H9 (cell line): ENCODE measurements at regions not wholly inside any gene's neighbourhood (a gene's known extent, or its start where the extent isn't known, plus 50 kb on each side); places are given as distances from the start of the nearest gene placed in this dataset.

Experiments used
- DNase-seq: peaks from one replicate; pipeline ENCODE4 v3.0.0-alpha.2; 2017
- H2AFZ ChIP-seq: one replicate; pipeline ENCODE4 v1.6.1; 2013; ENCODE audit warnings: mild to moderate bottlenecking, low read length, control low read depth, moderate library complexity
- H2AK5ac ChIP-seq: 2 replicates; pipeline ENCODE4 v1.6.1; 2013; ENCODE audit warnings: low read length, control low read depth, mixed read lengths; ENCODE audit not compliant: insufficient read length
- H2BK120ac ChIP-seq: one replicate; pipeline ENCODE4 v1.6.1; 2013; ENCODE audit warnings: low read depth, mild to moderate bottlenecking, low read length, control low read depth, inconsistent platforms; ENCODE audit not compliant: poor library complexity, severe bottlenecking
- H2BK12ac ChIP-seq: 2 replicates; pipeline ENCODE4 v1.6.1; 2013; ENCODE audit warnings: low read length, control low read depth, mixed read lengths, low read depth; ENCODE audit not compliant: insufficient read length
- H2BK15ac ChIP-seq: 2 replicates; pipeline ENCODE4 v1.6.1; 2013; ENCODE audit warnings: low read depth, low read length, control low read depth
- H2BK20ac ChIP-seq: one replicate; pipeline ENCODE4 v1.6.1; 2013; ENCODE audit warnings: low read depth, mild to moderate bottlenecking, low read length, control low read depth, inconsistent platforms; ENCODE audit not compliant: poor library complexity, severe bottlenecking
- H2BK5ac ChIP-seq: 2 replicates; pipeline ENCODE4 v1.6.1; 2013; ENCODE audit warnings: low read length, control low read depth, mixed read lengths; ENCODE audit not compliant: insufficient read length
- H3K14ac ChIP-seq: 2 replicates; pipeline ENCODE4 v1.6.1; 2013; ENCODE audit warnings: low read length, control low read depth; ENCODE audit not compliant: insufficient read depth
- H3K18ac ChIP-seq: 2 replicates; pipeline ENCODE4 v1.6.1; 2013; ENCODE audit warnings: low read depth, mild to moderate bottlenecking, mixed read lengths, low read length, control low read depth; ENCODE audit not compliant: insufficient read length
- H3K23ac ChIP-seq: 2 replicates; pipeline ENCODE4 v1.6.1; 2013; ENCODE audit warnings: low read length, control low read depth, mixed read lengths, low read depth; ENCODE audit not compliant: insufficient read length
- H3K23me2 ChIP-seq: 2 replicates; pipeline ENCODE4 v1.6.1; 2013; ENCODE audit warnings: low read depth, mild to moderate bottlenecking, mixed read lengths, low read length, control low read depth; ENCODE audit not compliant: insufficient read length, poor library complexity, severe bottlenecking
- H3K27ac ChIP-seq: 2 replicates; pipeline ENCODE4 v1.5.1; 2013; ENCODE audit warnings: low read length, control low read depth, mixed read lengths, low read depth; ENCODE audit not compliant: insufficient read length
- H3K27me3 ChIP-seq: 2 replicates; pipeline ENCODE4 v1.6.1; 2013; ENCODE audit warnings: low read length, control low read depth, inconsistent platforms; ENCODE audit not compliant: insufficient read depth
- H3K4ac ChIP-seq: 2 replicates; pipeline ENCODE4 v1.6.1; 2013; ENCODE audit warnings: low read depth, mild to moderate bottlenecking, control low read depth, inconsistent platforms, low read length, moderate library complexity
- H3K4me1 ChIP-seq: 2 replicates; pipeline ENCODE4 v1.6.1; 2013; ENCODE audit warnings: low read length, control low read depth, inconsistent platforms; ENCODE audit not compliant: insufficient read depth
- H3K4me2 ChIP-seq: 2 replicates; pipeline ENCODE4 v1.6.1; 2013; ENCODE audit warnings: low read length, control low read depth, mixed read lengths; ENCODE audit not compliant: insufficient read length, insufficient read depth
- H3K56ac ChIP-seq: 2 replicates; pipeline ENCODE4 v1.6.1; 2013; ENCODE audit warnings: low read depth, mild to moderate bottlenecking, mixed read lengths, low read length, control low read depth; ENCODE audit not compliant: insufficient read length
- H3K79me1 ChIP-seq: 2 replicates; pipeline ENCODE4 v1.6.1; 2013; ENCODE audit warnings: low read depth, mild to moderate bottlenecking, moderate library complexity, low read length, control low read depth, inconsistent platforms; ENCODE audit not compliant: insufficient read depth, poor library complexity, severe bottlenecking
- H3K79me2 ChIP-seq: 2 replicates; pipeline ENCODE4 v1.6.1; 2013; ENCODE audit warnings: low read length, control low read depth, inconsistent platforms; ENCODE audit not compliant: insufficient read depth
- H3K9ac ChIP-seq: 2 replicates; pipeline ENCODE4 v1.6.1; 2013; ENCODE audit warnings: low read length, control low read depth, mixed read lengths; ENCODE audit not compliant: insufficient read length; ENCODE audit errors: extremely low read depth
- H3K9me3 ChIP-seq: one replicate; pipeline ENCODE4 v1.6.1; 2013; ENCODE audit warnings: low read depth, low read length, inconsistent platforms; ENCODE audit not compliant: control insufficient read depth
- H3T11ph ChIP-seq: one replicate; pipeline ENCODE4 v1.6.1; 2013; ENCODE audit warnings: mild to moderate bottlenecking, low read length, control low read depth, inconsistent platforms
- H4K20me1 ChIP-seq: one replicate; pipeline ENCODE4 v1.6.1; 2013; ENCODE audit not compliant: control insufficient read depth, insufficient read length, insufficient read depth
- H4K5ac ChIP-seq: 2 replicates; pipeline ENCODE4 v1.6.1; 2013; ENCODE audit warnings: low read depth, mild to moderate bottlenecking, mixed read lengths, low read length, control low read depth; ENCODE audit not compliant: insufficient read length
- H4K8ac ChIP-seq: replicated peaks from 2 replicates; pipeline ENCODE4 v1.6.1; 2013; ENCODE audit warnings: low read length, control low read depth, mixed read lengths, low read depth; ENCODE audit not compliant: insufficient read length
- H4K91ac ChIP-seq: 2 replicates; pipeline ENCODE4 v1.6.1; 2013; ENCODE audit warnings: low read depth, mild to moderate bottlenecking, moderate library complexity, mixed read lengths, low read length, control low read depth; ENCODE audit not compliant: insufficient read length
- H3K27ac Mint-ChIP-seq, 3 experiments: 2 replicates in 2 of 3; 3 replicates in 1 of 3; pipeline ENCODE4 v1.8.0; 2020 to 2021; ENCODE audit warnings: mixed read lengths in 3 of 3, mild to moderate bottlenecking in 1 of 3, moderate library complexity in 1 of 3
- H3K27me3 Mint-ChIP-seq: 2 replicates; pipeline ENCODE4 v1.8.0; 2021; ENCODE audit warnings: low read depth, mild to moderate bottlenecking, moderate library complexity, mixed read lengths
- H3K36me3 Mint-ChIP-seq, 3 experiments: 2 replicates in 2 of 3; 3 replicates in 1 of 3; pipeline ENCODE4 v1.8.0; 2020 to 2021; ENCODE audit warnings: low read depth in 3 of 3, mixed read lengths in 3 of 3; ENCODE audit not compliant: insufficient read depth in 1 of 3
- H3K4me1 Mint-ChIP-seq, 2 experiments: 2 replicates each; pipeline ENCODE4 v1.8.0; 2020; ENCODE audit warnings: mixed read lengths in 2 of 2
- H3K4me3 Mint-ChIP-seq, 2 experiments: 2 replicates in 1 of 2; 3 replicates in 1 of 2; pipeline ENCODE4 v1.8.0; 2020 to 2021; ENCODE audit warnings: mild to moderate bottlenecking in 2 of 2, mixed read lengths in 2 of 2, moderate library complexity in 1 of 2
- H3K9me3 Mint-ChIP-seq, 2 experiments: 2 replicates in 1 of 2; 3 replicates in 1 of 2; pipeline ENCODE4 v1.8.0; 2020; ENCODE audit warnings: mild to moderate bottlenecking in 2 of 2, mixed read lengths in 2 of 2, moderate library complexity in 1 of 2
- WGBS: extraction: QIAGEN DNeasy Blood & Tissue Kit; methylation state at CpG from one replicate; pipeline ENCODE4 v1.1.7; 2013; ENCODE audit warnings: missing lambda C conversion rate, low lambda C conversion rate, mixed read lengths; ENCODE audit not compliant: insufficient read length; ENCODE audit errors: extremely low coverage; 5-methylcytosine and 5-hydroxymethylcytosine counted together
- TF ChIP-seq, protein P1 (sequence below): fragments of 200-600 bp; sonication (generic); conservative IDR thresholded peaks from 3 replicates; pipeline ENCODE4 v1.8.0; 2021; ENCODE audit warnings: antibody characterized with exemption, mild to moderate bottlenecking

- DNase-seq = no peak
- H3K27ac Mint-ChIP-seq = no peak overlapping the region
- peaks cover 4 to 5% of the 10 kb centered on the region in 2 experiments; a peak in 3 of 5 replicates for H3K9me3 Mint-ChIP-seq
- Histone ChIP-seq H3K79me1 (no peaks in the 10 kb centered on the region), H4K8ac (no peak overlapping the region), H3K23ac (no peak overlapping the region), H3K9ac (no peak overlapping the region), H3K79me2 (no peaks in the 10 kb centered on the region), H2BK12ac (no peak overlapping the region), H2BK15ac (no peak overlapping the region), H3K9me3 (no peaks in the 10 kb centered on the region), H3K23me2 (no peaks in the 10 kb centered on the region), H3K4me2 (no peak overlapping the region), H3K27ac (no peak overlapping the region), H3K14ac (no peak overlapping the region), H3K4me1 (no peaks in the 10 kb centered on the region), H3K27me3 (no peaks in the 10 kb centered on the region), H2BK120ac (no peak overlapping the region), H2BK20ac (no peak overlapping the region), H2AFZ (no peak overlapping the region), H3K56ac (no peak overlapping the region), H4K5ac (no peak overlapping the region), H3K18ac (no peak overlapping the region), H4K91ac (no peak overlapping the region), H4K20me1 (no peaks in the 10 kb centered on the region), H3K4ac (no peak overlapping the region), H2AK5ac (no peak overlapping the region), H3T11ph (no peak overlapping the region), H2BK5ac (no peak overlapping the region)
- WGBS = no CpG with 5 or more reads among the region's 14 CpGs
- H3K4me3 Mint-ChIP-seq = no peak overlapping the region
- TF ChIP-seq, protein P1, sequence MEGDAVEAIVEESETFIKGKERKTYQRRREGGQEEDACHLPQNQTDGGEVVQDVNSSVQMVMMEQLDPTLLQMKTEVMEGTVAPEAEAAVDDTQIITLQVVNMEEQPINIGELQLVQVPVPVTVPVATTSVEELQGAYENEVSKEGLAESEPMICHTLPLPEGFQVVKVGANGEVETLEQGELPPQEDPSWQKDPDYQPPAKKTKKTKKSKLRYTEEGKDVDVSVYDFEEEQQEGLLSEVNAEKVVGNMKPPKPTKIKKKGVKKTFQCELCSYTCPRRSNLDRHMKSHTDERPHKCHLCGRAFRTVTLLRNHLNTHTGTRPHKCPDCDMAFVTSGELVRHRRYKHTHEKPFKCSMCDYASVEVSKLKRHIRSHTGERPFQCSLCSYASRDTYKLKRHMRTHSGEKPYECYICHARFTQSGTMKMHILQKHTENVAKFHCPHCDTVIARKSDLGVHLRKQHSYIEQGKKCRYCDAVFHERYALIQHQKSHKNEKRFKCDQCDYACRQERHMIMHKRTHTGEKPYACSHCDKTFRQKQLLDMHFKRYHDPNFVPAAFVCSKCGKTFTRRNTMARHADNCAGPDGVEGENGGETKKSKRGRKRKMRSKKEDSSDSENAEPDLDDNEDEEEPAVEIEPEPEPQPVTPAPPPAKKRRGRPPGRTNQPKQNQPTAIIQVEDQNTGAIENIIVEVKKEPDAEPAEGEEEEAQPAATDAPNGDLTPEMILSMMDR = no peak
- H3K27me3 Mint-ChIP-seq = no peaks in the 10 kb centered on the region; the same call in 1 of the 2 replicates
- peaks cover 0 to 6% (median 0%) of the 10 kb centered on the region in 3 experiments; a peak in 1 of 7 replicates for H3K36me3 Mint-ChIP-seq
- no peaks in the 10 kb centered on the region for H3K4me1 Mint-ChIP-seq
Measured at GRCh38 chr7:33837356-33837851, 67.9 kb upstream of the BMPER start.
